HG02973 (cell line): ENCODE measurements at regions not wholly inside any gene's neighbourhood (a gene's known extent, or its start where the extent isn't known, plus 50 kb on each side); places are given as distances from the start of the nearest gene placed in this dataset.

Experiments used
- ATAC-seq: cut with Tn5 transposase; IDR thresholded peaks from one replicate; pipeline ENCODE4 v1.9.1; 2021; ENCODE audit warnings: moderate library complexity; ENCODE audit not compliant: unreplicated experiment

- no peak for ATAC-seq
Measured at GRCh38 chr14:101001311-101002069, 98.0 kb upstream of the RTL1 start.

GRCh38 chr14:101002738-101003137 lies 99.2 kb upstream of the RTL1 start:
- ATAC-seq, result no peak

GRCh38 chr14:101004176-101004575 lies 100.7 kb upstream of the RTL1 start:
- no peak for ATAC-seq

GRCh38 chr14:101004954-101005353 lies 101.4 kb upstream of the RTL1 start:
- no peak for ATAC-seq

GRCh38 chr14:101005447-101005846 lies 101.9 kb upstream of the RTL1 start:
- no peak for ATAC-seq

GRCh38 chr14:101006008-101006407 lies 102.5 kb upstream of the RTL1 start:
- ATAC-seq, result no peak

- no peak for ATAC-seq
Measured at GRCh38 chr14:101007004-101007614, 103.6 kb upstream of the RTL1 start.

- no peak for ATAC-seq
Measured at GRCh38 chr14:101007765-101008164, 104.2 kb upstream of the RTL1 start.

- ATAC-seq, result no peak
Measured at GRCh38 chr14:101008196-101008595, 104.7 kb upstream of the RTL1 start.

GRCh38 chr14:101008631-101009336 lies 105.3 kb upstream of the RTL1 start:
- ATAC-seq, result no peak

GRCh38 chr14:101009531-101009930 lies 106.0 kb upstream of the RTL1 start:
- no peak for ATAC-seq

GRCh38 chr14:101010293-101010692 lies 106.8 kb upstream of the RTL1 start:
- no peak for ATAC-seq

- no peak for ATAC-seq
Measured at GRCh38 chr14:101010835-101011234, 107.3 kb upstream of the RTL1 start.

GRCh38 chr14:101017209-101017608 lies 113.7 kb upstream of the RTL1 start:
- ATAC-seq, result no peak

GRCh38 chr14:101017806-101018560 lies 114.5 kb upstream of the RTL1 start:
- ATAC-seq, result no peak

- no peak for ATAC-seq
Measured at GRCh38 chr14:101018561-101019290, 115.2 kb upstream of the RTL1 start.

- ATAC-seq, result no peak
Measured at GRCh38 chr14:101019541-101019940, 116.0 kb upstream of the RTL1 start.

- no peak for ATAC-seq
Measured at GRCh38 chr14:101019990-101020710, 116.6 kb upstream of the RTL1 start.

GRCh38 chr14:101020834-101021370 lies 117.4 kb upstream of the RTL1 start:
- ATAC-seq, result no peak

GRCh38 chr14:101022121-101022520 lies 118.6 kb upstream of the RTL1 start:
- ATAC-seq, result no peak
